ENCODE measurements at regions not wholly inside any gene's neighbourhood (a gene's known extent, or its start where the extent isn't known, plus 50 kb on each side); places are given as distances from the start of the nearest gene placed in this dataset.

DNA sequence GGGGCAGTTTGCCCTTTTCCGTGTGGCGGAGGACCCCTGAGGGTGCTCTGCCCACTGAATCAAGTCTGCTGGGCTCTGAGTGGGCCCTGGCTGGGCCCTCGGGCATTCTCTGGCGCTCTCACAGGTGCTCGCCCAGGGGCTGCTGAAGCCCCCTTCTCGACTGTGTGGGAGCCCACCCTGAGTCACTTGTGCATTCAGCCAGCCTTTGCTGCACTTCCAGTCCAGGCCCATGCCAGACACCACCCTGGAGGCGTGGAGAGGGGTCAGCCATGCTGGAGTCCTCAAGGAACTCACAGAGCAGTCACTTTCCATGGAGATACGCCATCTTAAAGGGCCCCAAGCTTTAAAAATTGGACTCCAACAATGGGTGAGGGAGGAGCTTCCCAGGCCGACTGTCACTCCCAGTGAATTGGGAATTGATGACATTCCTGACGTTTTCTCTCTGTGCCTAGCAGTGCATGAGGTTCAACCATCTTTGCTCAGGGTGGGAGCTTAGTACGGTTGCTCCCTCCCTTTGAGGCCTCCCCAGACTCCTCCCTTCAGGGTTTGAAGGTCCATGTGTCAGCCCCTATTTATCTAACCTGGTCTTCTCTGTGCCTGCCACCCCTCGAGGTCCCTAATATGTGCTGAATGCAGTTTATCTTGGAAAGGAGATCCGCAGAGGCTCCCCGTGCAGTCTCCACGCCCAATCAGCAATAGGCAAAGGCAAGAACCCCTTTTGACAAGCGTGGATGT, 71.8 kb upstream of the HS6ST1 start:
- no peak for DNase-seq (ENCODE audit: low read depth in 2 of 2)
- no peak for TF ChIP-seq CTCF (IDR thresholded peaks at IDR 0.05; ENCODE audit: low read depth, low read length)
- H3K4me3 ChIP-seq (replicated peaks in 1 of 2; ENCODE audit: low read depth in 2 of 2, low read length in 2 of 2): no peak overlapping the region

GRCh38 chr2:128390991-128391630, 72.4 kb upstream of the HS6ST1 start:
- TF ChIP-seq CTCF (IDR thresholded peaks at IDR 0.05; ENCODE audit: low read depth, low read length): no peak
- H3K4me3 ChIP-seq (replicated peaks in 1 of 2; ENCODE audit: low read depth in 2 of 2, low read length in 2 of 2): no peak overlapping the region
- no peak for DNase-seq (ENCODE audit: low read depth in 2 of 2)

DNA sequence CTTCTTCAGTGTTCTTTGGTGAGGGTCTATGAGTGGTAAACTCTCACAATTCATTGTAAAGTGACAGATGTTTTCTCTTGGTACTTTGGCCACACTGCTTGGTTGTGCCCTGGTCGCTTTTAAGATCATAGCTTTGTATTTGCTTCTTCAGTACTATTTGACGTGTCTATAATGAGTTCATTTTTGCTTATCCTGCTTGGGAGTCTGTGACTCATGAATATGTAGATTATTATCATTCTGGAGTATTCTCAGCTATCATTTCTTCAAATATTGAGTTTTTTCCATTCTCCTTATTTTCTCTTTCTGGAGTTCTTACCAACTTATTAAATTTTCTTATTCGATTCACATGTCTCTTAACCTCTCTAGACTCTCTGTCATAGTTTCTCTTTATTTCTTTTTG, 73.0 kb upstream of the HS6ST1 start:
- no peak for TF ChIP-seq CTCF (IDR thresholded peaks at IDR 0.05; ENCODE audit: low read depth, low read length)
- DNase-seq (ENCODE audit: low read depth in 2 of 2): no peak
- no peak overlapping the region for H3K4me3 ChIP-seq (replicated peaks in 1 of 2; ENCODE audit: low read depth in 2 of 2, low read length in 2 of 2)

GRCh38 chr2:128392207-128392606, 73.5 kb upstream of the HS6ST1 start:
- TF ChIP-seq CTCF (IDR thresholded peaks at IDR 0.05; ENCODE audit: low read depth, low read length): no peak
- DNase-seq (ENCODE audit: low read depth in 2 of 2): peak in 1 of 2 donors; percentile 10
- H3K4me3 ChIP-seq (replicated peaks in 1 of 2; ENCODE audit: low read depth in 2 of 2, low read length in 2 of 2): no peak overlapping the region

DNA sequence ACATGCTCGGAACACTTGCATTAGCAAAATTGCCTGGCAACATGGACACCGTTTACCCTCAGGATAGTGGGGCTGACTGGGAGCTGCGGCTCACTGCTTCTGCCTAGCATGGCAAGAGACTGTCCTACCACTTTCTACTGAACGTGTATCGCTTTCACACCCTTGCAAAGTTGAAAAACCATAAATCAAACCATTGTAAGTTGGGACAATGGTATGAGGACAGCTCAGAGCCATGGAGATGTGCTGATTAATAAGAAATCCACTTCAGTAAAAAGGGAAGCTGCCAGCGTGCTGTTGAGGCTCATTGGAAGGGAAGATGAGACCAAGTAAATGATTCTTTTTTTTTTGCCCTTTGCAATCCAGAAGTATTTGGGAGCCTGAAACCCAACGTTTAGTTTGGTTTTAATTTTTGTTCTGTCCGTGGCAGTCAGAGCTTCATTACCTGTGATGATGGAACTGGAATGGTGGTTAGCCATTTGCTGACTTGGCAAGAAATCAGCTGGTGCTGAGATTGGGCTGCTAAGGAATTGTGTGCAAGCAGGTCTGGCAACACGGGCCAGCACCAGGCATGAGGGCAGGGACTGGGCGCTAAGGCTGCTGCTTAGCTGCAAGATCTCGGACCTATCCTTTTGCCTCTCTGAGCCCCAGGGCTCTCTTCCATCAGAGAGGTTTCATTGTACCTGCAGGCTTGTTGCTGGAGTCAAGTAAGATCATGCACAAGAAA, 75.5 kb upstream of the HS6ST1 start:
- H3K4me3 ChIP-seq (replicated peaks in 1 of 2; ENCODE audit: low read depth in 2 of 2, low read length in 2 of 2): no peak overlapping the region
- DNase-seq (ENCODE audit: low read depth in 2 of 2): no peak
- TF ChIP-seq CTCF (IDR thresholded peaks at IDR 0.05; ENCODE audit: low read depth, low read length): no peak

- no peak for TF ChIP-seq CTCF (IDR thresholded peaks at IDR 0.05; ENCODE audit: low read depth, low read length)
- DNase-seq (ENCODE audit: low read depth in 2 of 2): no peak
- H3K4me3 ChIP-seq (replicated peaks in 1 of 2; ENCODE audit: low read depth in 2 of 2, low read length in 2 of 2): no peak overlapping the region
Measured at GRCh38 chr2:128395196-128395595, 76.5 kb upstream of the HS6ST1 start.
